ENCODE measurements at regions not wholly inside any gene's neighbourhood (a gene's known extent, or its start where the extent isn't known, plus 50 kb on each side); places are given as distances from the start of the nearest gene placed in this dataset.

DNA sequence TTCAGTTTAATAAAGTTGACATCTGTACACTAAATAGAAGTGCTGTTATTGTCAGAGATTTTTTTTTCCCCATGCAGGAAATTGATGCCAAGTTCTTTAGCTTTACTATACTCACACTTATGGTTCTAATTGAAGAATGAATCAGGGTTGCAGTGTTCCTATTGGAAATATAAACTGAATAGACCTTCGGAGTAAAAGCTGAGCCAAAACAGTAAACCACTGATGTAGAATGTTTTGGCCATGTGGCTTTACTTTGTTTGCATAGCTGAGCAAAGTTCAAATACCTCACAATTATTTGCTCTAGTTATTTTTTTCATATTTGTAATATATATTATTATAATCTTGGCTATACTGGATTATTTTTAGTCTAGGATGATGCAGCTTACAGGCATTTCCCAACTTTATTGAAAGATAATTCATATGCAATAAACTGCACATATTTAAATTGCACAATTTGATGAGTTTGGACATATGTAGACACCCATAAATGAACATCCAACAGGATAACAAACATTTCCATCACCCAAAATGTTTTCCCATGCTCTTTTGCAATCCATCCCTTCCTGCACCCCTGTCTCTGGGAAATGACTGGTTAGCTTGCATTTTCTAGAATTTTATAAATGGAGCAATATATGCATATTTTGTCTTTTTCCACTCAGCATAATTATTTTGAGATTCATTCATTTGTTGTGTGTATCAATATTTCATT lies 105.8 kb upstream of the NOX3 start:
- Histone ChIP-seq H3K27me3 (no peaks in the 10 kb centered on the region), H3K9me3 (no peaks in the 10 kb centered on the region), H3K36me3 (no peaks in the 10 kb centered on the region), H3K27ac (no peak overlapping the region), H3K4me1 (no peaks in the 10 kb centered on the region), H3K4me3 (no peak overlapping the region)
- DNase-seq (no peak), ATAC-seq (ENCODE audit: low FRiP score in 2 of 2) (no peak)
- TF ChIP-seq EP300 (IDR thresholded peaks at IDR 0.05) = no peak
- no peak for TF ChIP-seq POLR2AphosphoS5 (IDR thresholded peaks at IDR 0.05)
- WGBS, 2 donors = 29 to 54% methylated on average over 1 of the region's 1 CpG

DNA sequence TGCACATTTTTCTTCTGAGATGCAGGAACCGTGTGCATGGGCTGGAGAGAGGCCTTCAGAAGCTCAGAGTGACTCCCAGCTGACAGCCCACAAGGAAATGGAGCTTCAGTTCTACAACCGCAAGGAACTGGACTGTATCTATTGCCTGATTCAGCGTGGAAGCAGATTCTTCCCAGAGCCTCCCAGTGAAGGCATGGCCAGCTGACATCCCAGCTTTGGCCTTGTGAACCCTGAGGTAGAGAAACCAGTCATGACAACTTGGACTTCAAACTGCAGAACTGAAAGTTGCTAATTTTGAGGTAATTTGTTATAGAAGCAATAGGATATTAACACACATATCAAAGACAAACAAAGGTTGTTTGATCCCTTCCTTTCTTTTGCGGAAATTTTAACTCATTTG lies 94.3 kb upstream of the NOX3 start:
- no peaks in the 10 kb centered on the region for H3K27me3 ChIP-seq
- ATAC-seq (ENCODE audit: low FRiP score in 2 of 2) = no peak
- TF ChIP-seq CTCF (IDR thresholded peaks at IDR 0.05) (no peak), EP300 (IDR thresholded peaks at IDR 0.05) (no peak), POLR2A (IDR thresholded peaks at IDR 0.05) (no peak), POLR2AphosphoS5 (IDR thresholded peaks at IDR 0.05) (no peak)
- DNase-seq = no peak
- WGBS, 2 donors = 81 to 92% methylated on average over 4 of the region's 4 CpGs
- H3K9me3 ChIP-seq = no peaks in the 10 kb centered on the region
- H3K4me1 ChIP-seq = no peaks in the 10 kb centered on the region
- no peak overlapping the region for H3K27ac ChIP-seq
- H3K4me3 ChIP-seq = no peak overlapping the region
- H3K36me3 ChIP-seq = no peaks in the 10 kb centered on the region

- Histone ChIP-seq H3K36me3 (no peaks in the 10 kb centered on the region), H3K27me3 (no peaks in the 10 kb centered on the region), H3K9me3 (no peaks in the 10 kb centered on the region), H3K4me3 (no peak overlapping the region), H3K27ac (no peak overlapping the region), H3K4me1 (no peaks in the 10 kb centered on the region)
- 94% methylated on average over 9 of the region's 9 CpGs for WGBS, 2 donors
- no peak for TF ChIP-seq POLR2AphosphoS5 (IDR thresholded peaks at IDR 0.05)
- TF ChIP-seq POLR2A (IDR thresholded peaks at IDR 0.05) = no peak
- TF ChIP-seq CTCF (IDR thresholded peaks at IDR 0.05) = no peak
- TF ChIP-seq EP300 (IDR thresholded peaks at IDR 0.05) = no peak
- ATAC-seq (ENCODE audit: low FRiP score in 2 of 2) (no peak), DNase-seq (no peak)
These were observed 93.6 kb upstream of the NOX3 start for GRCh38 chr6:155549028-155549798.

DNA sequence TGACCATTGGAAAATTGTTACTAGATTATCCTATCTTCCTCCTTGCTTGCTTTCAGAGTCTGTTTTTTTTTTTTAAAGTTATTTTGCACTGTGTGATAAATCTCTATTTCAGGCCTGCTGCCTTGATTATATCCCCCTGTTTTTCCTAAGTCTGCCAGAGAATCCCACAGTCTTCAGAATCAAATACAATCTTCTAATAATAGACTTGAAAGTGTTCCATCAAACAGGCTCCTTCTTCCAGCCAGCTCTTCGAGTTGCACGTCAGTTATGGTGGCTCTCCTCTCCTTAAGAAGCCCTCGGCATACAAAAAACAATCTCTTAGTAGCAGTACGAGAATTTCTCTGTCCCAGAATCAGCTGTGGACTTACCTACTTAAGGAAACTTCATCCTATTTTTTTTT lies 92.9 kb upstream of the NOX3 start:
- no peak overlapping the region for H3K27ac ChIP-seq
- H3K4me3 ChIP-seq = no peak overlapping the region
- no peaks in the 10 kb centered on the region for H3K36me3 ChIP-seq
- no peak for TF ChIP-seq POLR2A (IDR thresholded peaks at IDR 0.05)
- no peak for TF ChIP-seq POLR2AphosphoS5 (IDR thresholded peaks at IDR 0.05)
- TF ChIP-seq CTCF (IDR thresholded peaks at IDR 0.05) = no peak
- no peak for TF ChIP-seq EP300 (IDR thresholded peaks at IDR 0.05)
- H3K9me3 ChIP-seq = no peaks in the 10 kb centered on the region
- no peak for DNase-seq
- H3K4me1 ChIP-seq = no peaks in the 10 kb centered on the region
- no peak for ATAC-seq (ENCODE audit: low FRiP score in 2 of 2)
- 65 to 68% methylated on average over 4 of the region's 4 CpGs for WGBS, 2 donors
- H3K27me3 ChIP-seq = no peaks in the 10 kb centered on the region

DNA sequence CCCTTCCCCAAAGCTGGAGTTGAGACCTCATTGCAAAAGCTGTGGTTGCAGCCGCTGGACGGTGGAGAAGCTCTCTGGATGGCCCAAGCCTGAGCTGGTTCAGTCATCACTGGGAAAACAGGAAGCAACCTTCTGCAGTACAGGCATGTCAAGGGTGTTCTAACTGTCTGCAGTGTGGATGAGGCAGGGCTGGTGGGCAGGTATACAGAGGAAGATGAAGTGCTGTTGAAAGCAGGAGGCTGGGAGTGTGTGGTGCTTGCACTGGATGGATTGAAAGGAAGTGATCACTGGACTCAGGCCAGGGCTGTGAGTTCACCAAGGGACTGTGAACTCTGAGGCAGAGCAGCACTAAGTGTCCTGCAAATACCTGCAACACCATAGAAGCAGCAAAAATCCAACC lies 89.0 kb upstream of the NOX3 start:
- ATAC-seq (ENCODE audit: low FRiP score in 2 of 2) = no peak
- no peak overlapping the region for H3K27ac ChIP-seq
- no peaks in the 10 kb centered on the region for H3K9me3 ChIP-seq
- no peak for TF ChIP-seq CTCF (IDR thresholded peaks at IDR 0.05)
- no peak for TF ChIP-seq POLR2AphosphoS5 (IDR thresholded peaks at IDR 0.05)
- no peak for TF ChIP-seq POLR2A (IDR thresholded peaks at IDR 0.05)
- no peak for TF ChIP-seq EP300 (IDR thresholded peaks at IDR 0.05)
- WGBS, 2 donors = 77 to 81% methylated on average over 2 of the region's 2 CpGs
- H3K4me1 ChIP-seq = no peaks in the 10 kb centered on the region
- no peak for DNase-seq
- H3K4me3 ChIP-seq = no peak overlapping the region
- no peaks in the 10 kb centered on the region for H3K27me3 ChIP-seq
- no peaks in the 10 kb centered on the region for H3K36me3 ChIP-seq

All from upper lobe of left lung (tissue), 6 donors.